ENCODE measurements at regions not wholly inside any gene's neighbourhood (a gene's known extent, or its start where the extent isn't known, plus 50 kb on each side); places are given as distances from the start of the nearest gene placed in this dataset.
"Not testable (repeated sequence)": the region's sequence is repeated elsewhere in the genome, so short reads cannot be mapped to it uniquely, and the experiment has no call there.

DNA sequence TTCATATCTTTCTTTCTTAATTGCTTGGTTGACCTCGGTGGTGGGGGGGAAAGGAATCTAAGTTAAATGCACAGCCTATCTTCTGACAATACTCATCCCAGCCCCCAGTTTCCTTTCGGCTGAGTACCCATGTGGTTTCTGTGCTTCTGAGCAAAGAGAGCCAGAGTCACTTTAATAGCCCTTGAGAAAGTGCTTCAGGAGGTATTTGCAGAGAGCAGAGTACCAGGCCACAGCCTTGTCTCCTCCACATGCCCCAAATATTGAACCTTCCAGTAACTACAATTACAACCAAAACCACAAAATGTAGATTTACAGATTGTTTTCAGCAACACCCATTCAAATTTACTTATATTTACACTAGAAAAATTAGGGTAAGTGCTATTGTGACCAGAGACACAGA lies 647.4 kb downstream of the NR2F2 start:
- intact Hi-C loops (cut with DNase I) = no loop called here
- DNase-seq (ENCODE audit: missing footprints) (no peak), ATAC-seq (no peak)

DNA sequence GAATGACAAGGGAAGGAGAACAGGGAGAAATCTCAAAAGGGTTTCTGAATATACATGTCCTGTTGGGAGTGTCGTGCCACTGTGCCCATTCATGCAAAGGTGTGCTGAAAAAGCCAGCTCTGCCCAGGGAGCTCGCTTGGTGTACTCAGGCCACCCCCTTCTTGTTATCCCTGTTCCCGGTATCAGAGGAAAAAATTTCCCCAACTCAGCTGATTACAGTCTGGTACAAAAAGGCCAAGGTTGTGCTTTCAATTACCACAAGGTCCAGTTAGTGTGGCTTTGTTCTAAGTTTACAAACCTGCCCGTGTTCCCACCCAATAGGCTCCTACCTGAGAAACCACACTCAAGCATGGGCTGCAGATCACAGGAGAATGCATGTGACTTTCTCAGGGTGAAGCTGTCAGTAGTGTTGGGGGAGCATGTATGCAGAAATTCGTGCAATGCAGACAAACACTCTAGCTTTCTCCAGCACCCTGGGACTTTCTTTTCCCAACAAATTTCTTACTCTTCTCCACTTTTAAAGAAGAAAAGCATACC lies 648.5 kb downstream of the NR2F2 start:
- no peak for ATAC-seq
- intact Hi-C loops (cut with DNase I) = no loop called here

DNA sequence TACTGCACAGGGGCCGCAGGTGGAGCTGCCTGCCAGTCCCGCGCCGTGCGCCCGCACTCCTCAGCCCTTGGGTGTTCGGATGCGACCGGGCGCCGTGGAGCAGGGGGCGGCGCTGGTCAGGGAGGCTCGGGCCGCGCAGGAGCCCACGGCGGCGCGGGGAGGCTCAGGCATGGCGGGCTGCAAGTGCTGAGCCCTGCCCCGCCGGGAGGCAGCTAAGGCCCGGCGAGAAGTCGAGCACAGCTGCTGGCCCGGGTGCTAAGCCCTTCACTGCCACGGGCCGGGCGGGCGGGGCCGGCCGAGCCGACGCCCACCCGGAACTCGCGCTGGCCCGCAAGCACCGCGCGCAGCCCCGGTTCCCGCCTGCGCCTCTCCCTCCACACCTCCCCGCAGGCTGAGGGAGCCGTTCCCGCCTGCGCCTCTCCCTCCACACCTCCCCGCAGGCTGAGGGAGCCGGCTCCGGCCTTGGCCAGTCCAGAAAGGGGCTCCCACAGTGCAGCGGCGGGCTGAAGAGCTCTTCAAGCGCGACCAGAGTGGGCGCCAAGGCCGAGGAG lies 653.7 kb downstream of the NR2F2 start:
- ATAC-seq; DNase-seq (ENCODE audit: missing footprints); intact Hi-C loops (cut with DNase I): not testable (repeated sequence)

More for the DNA sequence above, 648.5 kb downstream of the NR2F2 start:
- no peak for DNase-seq (ENCODE audit: missing footprints)

DNA sequence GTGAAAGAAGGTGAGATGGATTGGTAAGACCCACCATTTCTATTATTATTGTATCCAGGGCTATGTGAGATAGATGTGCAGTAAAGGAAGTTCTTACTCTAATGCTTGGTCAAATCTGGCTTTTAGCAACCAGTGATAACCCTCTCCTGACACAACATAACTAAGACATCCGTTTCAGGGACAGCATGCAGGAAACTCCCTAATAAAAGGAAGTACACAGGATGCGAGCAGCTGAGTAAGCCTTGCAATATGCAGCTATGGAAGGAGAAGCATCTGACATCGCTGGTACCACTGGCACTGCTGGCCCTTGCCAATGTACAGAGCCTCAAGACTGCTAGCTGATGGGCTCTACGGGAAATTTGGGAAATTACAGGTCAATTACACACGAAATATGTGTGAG lies 662.3 kb downstream of the NR2F2 start:
- intact Hi-C loops (cut with DNase I) = no loop called here
- ATAC-seq = no peak
- no peak for DNase-seq (ENCODE audit: missing footprints)

GRCh38 chr15:96997538-96997937 lies 667.0 kb downstream of the NR2F2 start:
- intact Hi-C loops (cut with DNase I) = no loop called here
- no peak for ATAC-seq
- no peak for DNase-seq (ENCODE audit: missing footprints)

DNA sequence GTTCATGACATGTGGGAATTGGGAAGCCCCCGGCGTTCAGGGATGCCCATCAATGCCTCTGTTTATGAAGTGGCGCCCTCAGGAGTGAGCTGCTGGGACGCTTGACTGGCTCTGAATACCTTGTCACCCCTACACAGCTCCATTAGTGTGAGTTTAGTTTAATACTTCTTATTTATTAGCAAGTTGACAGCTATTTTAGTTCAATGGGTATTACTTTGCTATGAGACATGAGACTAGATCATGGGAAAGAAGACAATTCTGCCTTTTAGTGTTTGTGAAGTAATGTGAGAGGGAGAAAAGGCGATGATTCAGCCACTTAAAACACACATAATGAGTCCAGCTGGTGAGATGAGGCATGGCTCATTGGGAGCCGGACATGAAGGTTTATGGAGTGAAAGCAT lies 678.5 kb downstream of the NR2F2 start:
- no peak for DNase-seq (ENCODE audit: missing footprints)
- intact Hi-C loops (cut with DNase I) = no loop called here
- no peak for ATAC-seq

- intact Hi-C loops (cut with DNase I) = loop anchor here (10.0 kb wide), 1 partner anchor 58 kb away; no protein-coding TSS in a partner anchor
- DNase-seq (ENCODE audit: missing footprints) (no peak), ATAC-seq (no peak)
These were observed 682.5 kb downstream of the NR2F2 start for GRCh38 chr15:97012986-97013385.

GRCh38 chr15:97013491-97013890 lies 683.0 kb downstream of the NR2F2 start:
- intact Hi-C loops (cut with DNase I) = loop anchor here (10.0 kb wide), 1 partner anchor 59 kb away; no protein-coding TSS in a partner anchor
- ATAC-seq (no peak), DNase-seq (ENCODE audit: missing footprints) (no peak)

- ATAC-seq = no peak
- no peak for DNase-seq (ENCODE audit: missing footprints)
- intact Hi-C loops (cut with DNase I) = loop anchor here (10.0 kb wide), 1 partner anchor 59 kb away; no protein-coding TSS in a partner anchor
These were observed 683.5 kb downstream of the NR2F2 start for GRCh38 chr15:97014001-97014400.

DNA sequence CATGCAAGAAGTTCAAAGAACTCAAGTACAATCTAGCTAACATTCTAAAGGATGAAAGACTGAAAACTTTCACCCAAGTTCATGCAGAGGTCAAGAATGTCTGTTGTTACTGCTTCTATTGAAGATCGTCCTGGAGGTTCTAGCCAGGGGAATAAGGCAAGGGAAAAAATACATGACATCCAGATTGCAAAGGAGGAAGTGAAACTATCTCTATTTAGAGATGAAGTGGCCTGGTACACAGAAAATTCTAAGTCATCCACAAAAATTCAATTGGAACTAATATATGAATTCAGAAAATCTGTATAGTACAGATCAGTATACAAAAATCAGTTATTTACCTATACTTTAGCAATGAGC lies 693.0 kb downstream of the NR2F2 start:
- ATAC-seq = no peak
- no peak for DNase-seq (ENCODE audit: missing footprints)
- intact Hi-C loops (cut with DNase I) = no loop called here

- ATAC-seq (no peak), DNase-seq (ENCODE audit: missing footprints) (no peak)
- intact Hi-C loops (cut with DNase I) = no loop called here
These were observed 696.3 kb downstream of the NR2F2 start for GRCh38 chr15:97026781-97027180.

- intact Hi-C loops (cut with DNase I) = no loop called here
- no peak for ATAC-seq
- no peak for DNase-seq (ENCODE audit: missing footprints)
These were observed 697.3 kb downstream of the NR2F2 start for GRCh38 chr15:97027772-97028171.

DNA sequence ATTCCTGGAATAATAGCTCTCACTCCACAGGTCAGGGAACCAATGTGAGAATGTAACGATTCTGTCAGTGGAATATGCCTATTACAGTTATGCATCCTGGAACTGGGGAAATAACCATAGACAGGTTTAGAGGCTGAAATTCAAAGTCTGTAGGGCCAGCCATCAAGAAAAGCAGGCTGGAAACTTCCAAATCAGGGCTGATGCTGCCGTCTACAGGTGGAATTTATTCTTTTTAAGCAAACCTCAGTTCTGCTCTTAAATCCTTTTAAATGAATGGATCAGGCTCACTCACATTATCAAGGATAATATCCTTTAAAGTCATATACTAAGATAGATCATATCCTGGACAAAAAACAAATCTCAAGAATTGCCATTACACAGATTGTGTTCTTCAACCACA lies 699.8 kb downstream of the NR2F2 start:
- DNase-seq (ENCODE audit: missing footprints) (no peak), ATAC-seq (no peak)
- intact Hi-C loops (cut with DNase I) = no loop called here

DNA sequence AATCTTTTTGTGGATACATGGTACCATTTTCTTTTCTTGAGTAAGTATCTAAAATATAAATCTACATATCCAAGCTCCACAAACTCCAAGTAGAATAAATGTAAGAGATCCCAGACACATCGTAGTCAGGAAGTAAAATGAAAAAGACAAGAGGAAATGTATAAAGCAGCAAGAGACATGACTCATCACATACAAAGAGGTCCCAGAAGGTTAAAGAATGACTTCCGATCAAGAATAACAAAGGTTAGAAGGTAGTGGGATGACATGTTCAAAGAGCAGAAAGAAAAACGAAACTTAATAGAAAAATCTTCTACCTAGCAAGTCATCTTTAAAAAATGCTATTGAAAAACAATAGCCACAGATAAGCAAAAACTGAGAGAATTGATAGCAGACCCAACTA lies 705.8 kb downstream of the NR2F2 start:
- no peak for ATAC-seq
- intact Hi-C loops (cut with DNase I) = no loop called here
- no peak for DNase-seq (ENCODE audit: missing footprints)

DNA sequence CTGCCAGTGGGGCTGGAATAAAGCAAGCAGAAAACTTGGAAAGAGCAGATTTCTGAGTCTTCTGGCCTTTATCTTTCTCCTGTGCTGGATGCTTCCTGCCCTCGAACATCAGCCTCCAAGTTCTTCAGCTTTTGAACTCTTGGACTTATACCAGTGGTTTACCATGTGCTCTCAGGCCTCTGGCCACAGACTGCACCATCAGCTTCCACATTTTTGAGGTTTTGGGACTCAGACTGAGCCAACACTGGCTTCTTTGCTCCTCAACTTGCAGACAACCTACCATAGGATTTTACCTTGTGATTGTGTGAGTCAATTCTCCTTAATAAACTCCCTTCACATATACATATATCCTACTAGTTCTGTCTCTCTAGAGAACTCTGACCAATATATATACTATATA lies 706.6 kb downstream of the NR2F2 start:
- ATAC-seq (no peak), DNase-seq (ENCODE audit: missing footprints) (no peak)
- intact Hi-C loops (cut with DNase I) = no loop called here

- DNase-seq (ENCODE audit: missing footprints) (no peak), ATAC-seq (no peak)
- intact Hi-C loops (cut with DNase I) = no loop called here
These were observed 715.3 kb downstream of the NR2F2 start for GRCh38 chr15:97045666-97046421.

GRCh38 chr15:97052513-97052912 lies 722.0 kb downstream of the NR2F2 start:
- DNase-seq (ENCODE audit: missing footprints) (no peak), ATAC-seq (no peak)
- intact Hi-C loops (cut with DNase I) = no loop called here

DNA sequence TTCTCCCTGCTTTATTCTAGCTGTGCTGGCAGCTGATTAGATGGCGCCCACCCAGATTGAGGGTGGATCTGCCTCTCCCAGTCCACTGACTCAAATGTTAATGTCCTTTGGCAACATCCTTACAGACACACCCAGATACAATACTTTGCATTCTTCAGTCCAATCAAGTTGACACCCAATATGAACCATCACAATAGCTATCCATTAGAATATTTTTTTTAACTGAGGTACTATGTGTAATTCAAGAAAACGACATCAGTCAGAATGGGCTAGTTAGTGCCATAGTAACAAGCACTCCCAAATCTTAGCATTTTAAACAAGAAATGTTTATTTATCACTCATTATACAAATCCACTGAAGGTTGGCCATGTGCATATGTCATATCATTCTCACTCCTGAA lies 723.1 kb downstream of the NR2F2 start:
- intact Hi-C loops (cut with DNase I) = no loop called here
- ATAC-seq (no peak), DNase-seq (ENCODE audit: missing footprints) (no peak)

- ATAC-seq = no peak
These were observed 727.0 kb downstream of the NR2F2 start for GRCh38 chr15:97057503-97057902.

DNA sequence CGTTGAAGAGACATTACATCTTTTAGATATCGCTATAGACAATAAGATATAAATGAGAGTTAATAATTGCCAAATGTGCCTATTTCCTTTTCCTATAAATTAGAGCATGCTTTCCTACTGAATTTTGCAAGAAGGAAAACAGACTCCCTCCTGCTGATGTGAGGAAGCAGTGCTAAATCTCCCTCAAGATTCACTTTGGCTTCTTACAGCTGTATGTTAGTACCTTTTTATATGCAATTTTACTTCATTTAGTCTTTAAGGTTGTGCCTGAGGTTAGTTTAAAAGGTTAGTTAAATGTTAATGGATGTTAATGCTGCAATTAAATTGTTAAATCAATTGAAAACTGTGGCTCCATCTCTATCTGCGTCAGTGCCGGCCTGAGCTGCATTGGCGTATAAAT lies 728.8 kb downstream of the NR2F2 start:
- intact Hi-C loops (cut with DNase I) = no loop called here
- DNase-seq (ENCODE audit: missing footprints) = no peak
- ATAC-seq = no peak

More at GRCh38 chr15:97057503-97057902, 727.0 kb downstream of the NR2F2 start:
- intact Hi-C loops (cut with DNase I) = no loop called here
- DNase-seq (ENCODE audit: missing footprints) = no peak
